Fibroblast of peridontal ligament (primary cell): ENCODE measurements at regions not wholly inside any gene's neighbourhood (a gene's known extent, or its start where the extent isn't known, plus 50 kb on each side); places are given as distances from the start of the nearest gene placed in this dataset.
"Not testable (repeated sequence)": the region's sequence is repeated elsewhere in the genome, so short reads cannot be mapped to it uniquely, and the experiment has no call there.

Experiments
- DNase-seq: peaks from one replicate; pipeline ENCODE4 v3.0.0-alpha.2; 2010; ENCODE audit errors: extremely low read depth

- no peak for DNase-seq
Observed at GRCh38 chr3:162538906-162539305, 1042.3 kb downstream of the OTOL1 start.

GRCh38 chr3:162540421-162540820, 1043.8 kb downstream of the OTOL1 start:
- DNase-seq: peak; percentile 78

GRCh38 chr3:162541923-162542322, 1045.3 kb downstream of the OTOL1 start:
- DNase-seq: no peak

- DNase-seq: no peak
Observed at GRCh38 chr3:162544246-162544645, 1047.6 kb downstream of the OTOL1 start.

GRCh38 chr3:162546910-162547309, 1050.3 kb downstream of the OTOL1 start:
- DNase-seq: no peak

GRCh38 chr3:162547321-162547720, 1050.7 kb downstream of the OTOL1 start:
- DNase-seq: no peak

GRCh38 chr3:162555761-162556160, 1059.2 kb downstream of the OTOL1 start:
- no peak for DNase-seq

GRCh38 chr3:162558016-162558415, 1061.4 kb downstream of the OTOL1 start:
- DNase-seq: no peak

- DNase-seq: no peak
Observed at GRCh38 chr3:162568706-162569105, 1072.1 kb downstream of the OTOL1 start.

GRCh38 chr3:162569314-162569713, 1072.7 kb downstream of the OTOL1 start:
- DNase-seq: no peak

- no peak for DNase-seq
Observed at GRCh38 chr3:162584986-162585385, 1088.4 kb downstream of the OTOL1 start.

- peak; percentile 31 for DNase-seq
Observed at GRCh38 chr3:162586591-162586990, 1090.0 kb downstream of the OTOL1 start.

- DNase-seq: no peak
Observed at GRCh38 chr3:162597226-162597625, 1100.6 kb downstream of the OTOL1 start.

GRCh38 chr3:162598500-162598899, 1101.9 kb downstream of the OTOL1 start:
- not testable (repeated sequence) for DNase-seq

GRCh38 chr3:162599742-162600141, 1103.1 kb downstream of the OTOL1 start:
- DNase-seq: not testable (repeated sequence)

GRCh38 chr3:162601101-162601670, 1104.6 kb downstream of the OTOL1 start:
- no peak for DNase-seq

GRCh38 chr3:162602619-162603018, 1106.0 kb downstream of the OTOL1 start:
- DNase-seq: peak; percentile 11

GRCh38 chr3:162605651-162606204, 1109.1 kb downstream of the OTOL1 start:
- no peak for DNase-seq

- no peak for DNase-seq
Observed at GRCh38 chr3:162610261-162610660, 1113.7 kb downstream of the OTOL1 start.

GRCh38 chr3:162612991-162613390, 1116.4 kb downstream of the OTOL1 start:
- no peak for DNase-seq

GRCh38 chr3:162626172-162626571, 1129.6 kb downstream of the OTOL1 start:
- no peak for DNase-seq

GRCh38 chr3:162628531-162628930, 1131.9 kb downstream of the OTOL1 start:
- DNase-seq: no peak

- no peak for DNase-seq
Observed at GRCh38 chr3:162629372-162629771, 1132.8 kb downstream of the OTOL1 start.

- DNase-seq: peak; percentile 1
Observed at GRCh38 chr3:162632672-162633071, 1136.1 kb downstream of the OTOL1 start.
